ENCODE measurements at regions not wholly inside any gene's neighbourhood (a gene's known extent, or its start where the extent isn't known, plus 50 kb on each side); places are given as distances from the start of the nearest gene placed in this dataset.
"Not testable (repeated sequence)": the region's sequence is repeated elsewhere in the genome, so short reads cannot be mapped to it uniquely, and the experiment has no call there.

DNA sequence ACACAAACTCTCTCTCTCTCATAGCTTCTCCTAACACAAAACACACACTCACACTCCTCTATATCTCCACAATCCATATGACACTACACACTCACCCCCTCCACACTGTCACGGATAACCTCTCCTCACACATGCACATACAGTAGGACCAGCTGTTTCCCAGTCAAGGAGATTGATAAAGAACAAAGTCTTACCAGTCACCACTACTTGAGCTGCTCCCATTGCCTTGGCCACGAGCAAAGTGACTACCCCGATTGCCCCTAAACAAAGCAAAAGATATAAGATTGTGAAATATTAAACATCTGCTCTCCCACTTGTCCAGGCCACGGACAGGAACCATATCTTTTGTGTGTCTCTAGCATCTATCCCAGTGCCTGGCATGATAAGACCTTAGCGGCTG lies 95.8 kb downstream of the TRIM69 start:
- TF ChIP-seq, protein P1, sequence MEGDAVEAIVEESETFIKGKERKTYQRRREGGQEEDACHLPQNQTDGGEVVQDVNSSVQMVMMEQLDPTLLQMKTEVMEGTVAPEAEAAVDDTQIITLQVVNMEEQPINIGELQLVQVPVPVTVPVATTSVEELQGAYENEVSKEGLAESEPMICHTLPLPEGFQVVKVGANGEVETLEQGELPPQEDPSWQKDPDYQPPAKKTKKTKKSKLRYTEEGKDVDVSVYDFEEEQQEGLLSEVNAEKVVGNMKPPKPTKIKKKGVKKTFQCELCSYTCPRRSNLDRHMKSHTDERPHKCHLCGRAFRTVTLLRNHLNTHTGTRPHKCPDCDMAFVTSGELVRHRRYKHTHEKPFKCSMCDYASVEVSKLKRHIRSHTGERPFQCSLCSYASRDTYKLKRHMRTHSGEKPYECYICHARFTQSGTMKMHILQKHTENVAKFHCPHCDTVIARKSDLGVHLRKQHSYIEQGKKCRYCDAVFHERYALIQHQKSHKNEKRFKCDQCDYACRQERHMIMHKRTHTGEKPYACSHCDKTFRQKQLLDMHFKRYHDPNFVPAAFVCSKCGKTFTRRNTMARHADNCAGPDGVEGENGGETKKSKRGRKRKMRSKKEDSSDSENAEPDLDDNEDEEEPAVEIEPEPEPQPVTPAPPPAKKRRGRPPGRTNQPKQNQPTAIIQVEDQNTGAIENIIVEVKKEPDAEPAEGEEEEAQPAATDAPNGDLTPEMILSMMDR (IDR thresholded peaks at IDR 0.05) = not testable (repeated sequence)
- TF ChIP-seq EZH2, EZH2phosphoT487 (IDR thresholded peaks at IDR 0.05): not testable (repeated sequence)
